ENCODE measurements at regions not wholly inside any gene's neighbourhood (a gene's known extent, or its start where the extent isn't known, plus 50 kb on each side); places are given as distances from the start of the nearest gene placed in this dataset.

GRCh38 chr10:117782276-117782675, 239.7 kb downstream of the EMX2 start:
- Histone ChIP-seq H3K27me3 (replicated peaks in 1 of 4; ENCODE audit: control insufficient read depth in 3 of 4, extremely low read depth in 1 of 4, insufficient read depth in 3 of 4, low read length in 3 of 4) (no peaks in the 10 kb centered on the region), H4K5ac (ENCODE audit: insufficient read length, low read depth, low read length) (no peak overlapping the region)

More at GRCh38 chr10:117782276-117782675, 239.7 kb downstream of the EMX2 start:
- Histone ChIP-seq H3K4me1 (replicated peaks in 1 of 4; ENCODE audit: control insufficient read depth in 3 of 4, insufficient read depth in 4 of 4, low read length in 3 of 4) (no peaks in the 10 kb centered on the region), H2BK15ac (ENCODE audit: low read length) (no peak overlapping the region), H4K91ac (replicated peaks; ENCODE audit: insufficient read length, low read length) (no peak overlapping the region), H3K79me1 (ENCODE audit: low read depth, low read length) (no peaks in the 10 kb centered on the region), H3K56ac (replicated peaks; ENCODE audit: insufficient read length, low read depth, low read length) (no peak overlapping the region), H2BK120ac (replicated peaks; ENCODE audit: low read depth, low read length) (no peak overlapping the region), H2AK5ac (ENCODE audit: low read depth, low read length) (no peak overlapping the region), H3K9me3 (ENCODE audit: insufficient read depth in 2 of 2, low read depth in 1 of 2, low read length in 1 of 2) (no peaks in the 10 kb centered on the region), H4K8ac (ENCODE audit: extremely low read depth, insufficient read depth, low read length) (no peak overlapping the region), H3K4me2 (ENCODE audit: insufficient read depth in 1 of 2, low read depth in 2 of 2, low read length in 2 of 2) (no peak overlapping the region), H3K4me3 (ENCODE audit: extremely low read depth in 1 of 4, insufficient read depth in 2 of 4, low read depth in 3 of 4, low read length in 4 of 4) (no peak overlapping the region), H2BK5ac (ENCODE audit: low read depth, low read length) (no peak overlapping the region), H3K79me2 (ENCODE audit: control insufficient read depth in 1 of 2, insufficient read depth in 2 of 2, low read length in 2 of 2) (no peaks in the 10 kb centered on the region), H2BK20ac (ENCODE audit: low read length) (no peak overlapping the region), H3K27ac (ENCODE audit: low read depth, low read length) (no peak overlapping the region), H3K23ac (ENCODE audit: insufficient read length) (no peak overlapping the region), H2BK12ac (ENCODE audit: low read depth, low read length) (no peak overlapping the region), H4K20me1 (replicated peaks in 1 of 2; ENCODE audit: control insufficient read depth in 1 of 2, insufficient read depth in 2 of 2, low read length in 2 of 2) (no peaks in the 10 kb centered on the region), H3K4ac (replicated peaks; ENCODE audit: insufficient read length, low read depth, low read length) (no peak overlapping the region), H3K36me3 (ENCODE audit: control insufficient read depth in 2 of 4, insufficient read depth in 4 of 4, low read length in 3 of 4) (no peaks in the 10 kb centered on the region), H3K14ac (ENCODE audit: insufficient read length) (no peak overlapping the region), H3K9ac (replicated peaks in 1 of 4; ENCODE audit: extremely low read depth in 1 of 4, low read depth in 3 of 4, low read length in 3 of 4) (no peak overlapping the region), H3K23me2 (ENCODE audit: low read depth, low read length) (peaks cover 4% of the 10 kb centered on the region; the same call in 1 of the 2 replicates), H3K18ac (ENCODE audit: extremely low read depth, low read length) (no peak overlapping the region), H2AFZ (ENCODE audit: low read length) (no peak overlapping the region)
- no peak for TF ChIP-seq PHF8 (conservative IDR thresholded peaks at IDR 0.05; ENCODE audit: low read depth, low read length)
- no peak for TF ChIP-seq SP4 (IDR thresholded peaks at IDR 0.05; ENCODE audit: low read length)
- TF ChIP-seq ZNF274 (IDR thresholded peaks at IDR 0.05; ENCODE audit: borderline replicate concordance, extremely low read depth, low read length), result no peak
- TF ChIP-seq CTBP2 (IDR thresholded peaks at IDR 0.05; ENCODE audit: borderline replicate concordance, insufficient read depth, insufficient read length, low read length), result no peak
- TF ChIP-seq CBX5 (IDR thresholded peaks at IDR 0.05; ENCODE audit: low read depth, low read length), result no peak
- TF ChIP-seq POLR2AphosphoS5 (IDR thresholded peaks at IDR 0.05; ENCODE audit: low read depth, low read length), result no peak
- no peak for TF ChIP-seq GTF2F1 (IDR thresholded peaks at IDR 0.05; ENCODE audit: borderline replicate concordance, low read depth, low read length)
- TF ChIP-seq KDM1A (IDR thresholded peaks at IDR 0.05; ENCODE audit: borderline replicate concordance, low read length), result no peak
- no peak for TF ChIP-seq TBP (IDR thresholded peaks at IDR 0.05; ENCODE audit: low read depth, low read length)
- no peak for TF ChIP-seq POLR2A (IDR thresholded peaks at IDR 0.05; ENCODE audit: control extremely low read depth in 1 of 2, low read depth in 2 of 2, low read length in 2 of 2)
- TF ChIP-seq EP300 (IDR thresholded peaks at IDR 0.05; ENCODE audit: borderline replicate concordance in 1 of 2, low read depth in 2 of 2, low read length in 2 of 2), result no peak
- no peak for TF ChIP-seq KDM5A (IDR thresholded peaks at IDR 0.05; ENCODE audit: low read length)
- no peak for TF ChIP-seq NRF1 (IDR thresholded peaks at IDR 0.05; ENCODE audit: low read depth, low read length)
- TF ChIP-seq JUND (IDR thresholded peaks at IDR 0.05; ENCODE audit: low read length), result no peak
- WGBS, 2 experiments (ENCODE audit: extremely low coverage in 1 of 2, insufficient coverage in 1 of 2, insufficient read length in 1 of 2, insufficient replicate concordance in 2 of 2, low coverage in 1 of 2, low lambda C conversion rate in 2 of 2, missing lambda C conversion rate in 1 of 2), result 76% methylated on average over 5 of the region's 5 CpGs; no CpG with 5 or more reads in 1 of the 2 experiments
- CTCF ChIA-PET (ENCODE audit: partially characterized antibody), result no interaction called here
- POLR2A ChIA-PET (ENCODE audit: partially characterized antibody), result no interaction called here
- no peak for DNase-seq (ENCODE audit: low read depth in 1 of 2, low spot score in 2 of 2)
- no peak for FAIRE-seq

All from H1 (cell line).